HG03469 (cell line): ENCODE measurements at regions not wholly inside any gene's neighbourhood (a gene's known extent, or its start where the extent isn't known, plus 50 kb on each side); places are given as distances from the start of the nearest gene placed in this dataset.
"Not testable (repeated sequence)": the region's sequence is repeated elsewhere in the genome, so short reads cannot be mapped to it uniquely, and the experiment has no call there.

Experiments used
- ATAC-seq: cut with Tn5 transposase; IDR thresholded peaks from one replicate; pipeline ENCODE4 v1.9.1; 2021; ENCODE audit warnings: mild to moderate bottlenecking, moderate library complexity, moderate number of reproducible peaks; ENCODE audit not compliant: unreplicated experiment

- no peak for ATAC-seq
Measured at GRCh38 chr16:86880316-86881117, 302.2 kb downstream of the FOXL1 start.

DNA sequence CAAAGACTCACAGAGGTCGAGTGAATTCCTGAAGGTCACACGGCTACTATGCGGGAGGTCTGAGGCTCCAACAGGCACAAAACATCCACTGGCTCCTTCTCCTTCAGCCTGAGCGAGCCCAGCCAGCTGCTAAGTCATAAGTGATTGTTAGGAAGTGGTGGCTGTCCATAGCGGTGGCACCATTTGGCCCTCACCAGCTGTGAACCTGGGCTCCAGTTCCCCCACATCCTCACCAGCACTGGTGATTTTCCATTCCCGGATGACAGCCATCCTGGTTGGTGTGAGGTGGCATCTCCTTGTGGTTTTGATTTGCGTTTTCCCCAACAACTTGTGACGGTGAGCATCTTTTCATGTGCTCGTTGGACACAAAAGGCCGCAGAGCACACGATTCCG is 302.8 kb downstream of the FOXL1 start:
- ATAC-seq = no peak

- no peak for ATAC-seq
Measured at GRCh38 chr16:86881861-86882273, 303.5 kb downstream of the FOXL1 start.

DNA sequence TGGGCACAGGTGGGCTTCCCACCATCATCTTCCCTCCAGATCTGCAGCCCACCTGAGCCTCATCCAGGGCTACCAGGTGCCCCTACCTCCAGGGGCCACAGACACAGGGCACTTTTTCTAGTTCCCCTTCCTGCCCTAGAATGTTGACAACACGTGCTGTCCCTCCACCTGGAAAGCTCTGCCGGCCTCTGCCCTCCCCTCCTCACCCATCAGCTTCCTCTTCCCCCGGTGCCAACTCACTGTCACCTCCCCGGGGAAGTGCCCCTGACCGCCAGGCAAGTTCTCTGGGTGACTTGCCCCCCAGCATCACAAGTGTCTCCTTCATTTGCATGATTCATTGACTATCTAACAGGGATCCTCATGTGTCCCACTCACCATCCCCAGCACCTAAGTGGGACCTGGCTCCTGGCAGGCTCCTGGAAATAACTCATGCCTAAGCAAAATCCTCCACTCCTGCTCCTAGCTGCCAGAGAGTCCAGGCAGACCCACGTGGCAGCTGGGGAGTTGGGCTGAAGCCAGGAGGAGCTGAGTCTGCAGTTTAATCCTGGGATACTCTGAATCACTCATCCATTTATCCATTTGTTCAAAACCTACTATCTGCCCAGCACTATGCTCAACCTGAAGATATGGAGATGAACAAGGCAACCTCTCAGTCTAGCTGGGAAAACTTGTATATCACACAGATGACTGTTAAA is 304.4 kb downstream of the FOXL1 start:
- ATAC-seq = no peak

DNA sequence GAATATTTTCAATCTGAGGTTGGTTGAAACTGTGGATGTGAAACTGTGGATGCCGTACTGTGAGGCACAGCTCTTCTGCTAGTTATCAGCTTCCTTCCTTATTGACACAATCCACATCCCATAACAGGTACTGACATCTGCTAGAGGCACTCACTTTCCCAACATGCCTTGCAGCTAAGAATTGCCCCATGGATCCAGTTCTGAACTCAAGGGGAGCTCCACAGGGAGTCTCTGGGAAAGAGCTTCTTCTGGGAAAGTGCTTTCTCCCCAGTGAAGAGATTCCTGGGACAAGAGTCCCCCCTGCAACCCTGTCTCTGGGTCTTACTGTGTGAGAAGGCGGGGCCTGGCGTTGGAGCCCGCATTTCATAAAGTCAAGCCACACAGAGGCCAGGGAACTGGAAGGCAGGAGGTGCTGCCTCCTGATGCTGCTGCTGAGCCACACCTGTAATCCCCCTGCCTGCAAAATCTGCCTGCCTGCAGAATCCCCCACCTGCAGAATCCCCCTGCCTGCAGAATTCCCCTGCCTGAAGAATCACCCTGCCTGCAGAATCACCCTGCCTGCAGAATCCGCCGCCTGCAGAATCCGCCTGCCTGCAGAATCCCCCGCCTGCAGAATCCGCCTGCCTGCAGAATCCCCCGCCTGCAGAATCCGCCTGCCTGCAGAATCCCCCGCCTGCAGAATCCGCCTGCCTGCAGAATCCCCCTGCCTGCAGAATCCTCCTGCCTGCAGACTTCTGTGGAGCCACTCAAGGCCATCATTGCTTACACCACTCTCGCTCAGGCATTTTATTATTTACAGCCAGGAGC is 305.4 kb downstream of the FOXL1 start:
- no peak for ATAC-seq

DNA sequence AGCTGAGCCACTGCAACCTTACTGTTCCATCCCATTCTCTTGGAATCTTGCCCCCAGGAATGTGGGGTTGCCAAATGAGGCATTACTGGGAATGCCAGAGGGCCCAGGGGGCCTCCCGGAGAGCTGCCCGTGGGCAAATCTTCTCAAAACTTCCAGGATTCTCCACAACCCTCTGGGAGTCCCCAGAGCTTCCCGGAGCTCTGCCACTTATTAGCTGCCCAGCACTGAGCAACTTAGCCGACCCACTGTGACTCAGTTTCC is 306.0 kb downstream of the FOXL1 start:
- ATAC-seq = no peak

DNA sequence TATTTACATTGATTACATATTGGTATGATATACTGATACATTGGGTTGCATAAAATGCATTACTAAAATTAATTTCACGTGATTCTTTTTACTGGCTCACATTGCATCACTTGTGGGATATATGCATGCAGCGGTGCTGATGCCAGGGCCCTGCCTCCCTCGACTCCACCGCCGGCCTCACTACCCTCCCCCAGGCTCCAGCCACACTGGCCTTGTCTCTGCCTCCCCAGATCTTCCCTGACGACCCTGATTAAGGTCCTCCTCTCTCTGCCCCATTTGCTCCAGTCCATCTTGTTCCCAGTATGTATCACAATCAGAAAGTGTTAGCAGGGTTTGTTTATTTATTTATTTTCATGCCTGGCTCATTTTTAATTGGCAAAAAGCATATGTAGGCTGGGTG is 306.8 kb downstream of the FOXL1 start:
- ATAC-seq = no peak

DNA sequence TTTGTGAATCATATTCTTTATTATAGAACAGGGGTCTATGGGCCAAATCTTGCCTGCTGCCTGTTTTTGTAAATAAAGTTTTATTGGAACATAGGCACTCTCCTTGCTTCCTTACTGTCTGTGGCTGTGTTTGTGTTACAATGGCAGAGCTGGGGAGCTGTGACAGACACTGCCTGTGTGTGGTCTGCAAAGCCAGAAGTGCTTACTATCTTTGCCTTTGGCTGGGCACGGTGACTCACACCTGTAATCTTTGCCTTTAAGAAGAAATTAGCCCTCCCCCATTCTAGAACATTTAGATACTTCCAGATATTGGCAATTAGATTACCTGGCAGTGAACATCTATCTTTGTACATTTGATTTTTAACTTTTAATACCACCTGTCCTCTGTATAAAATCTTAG is 308.3 kb downstream of the FOXL1 start:
- ATAC-seq = no peak

- ATAC-seq = no peak
Measured at GRCh38 chr16:86887416-86887815, 309.1 kb downstream of the FOXL1 start.

GRCh38 chr16:86888231-86889053 is 310.1 kb downstream of the FOXL1 start:
- ATAC-seq = no peak

- ATAC-seq = not testable (repeated sequence)
Measured at GRCh38 chr16:86889054-86889366, 310.7 kb downstream of the FOXL1 start.

- no peak for ATAC-seq
Measured at GRCh38 chr16:86889974-86890373, 311.6 kb downstream of the FOXL1 start.

DNA sequence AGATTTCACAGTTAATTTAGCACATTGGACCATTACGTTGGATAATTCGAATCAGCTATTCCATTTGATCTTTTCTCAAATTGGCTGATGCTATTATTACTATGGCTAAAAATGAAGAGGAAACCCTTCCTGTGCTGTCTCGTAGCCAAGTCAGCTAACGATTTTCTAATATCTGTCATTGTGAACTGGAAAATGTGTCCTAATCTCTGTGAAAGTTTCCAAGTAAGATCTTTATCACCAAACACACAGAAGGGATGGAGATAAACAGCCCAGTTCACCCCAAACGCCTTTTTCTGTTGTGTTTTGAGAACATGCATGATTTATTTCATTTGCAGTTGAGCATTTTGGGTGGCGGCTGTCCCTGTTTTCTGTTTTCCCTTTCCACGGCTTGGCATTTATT is 312.8 kb downstream of the FOXL1 start:
- ATAC-seq = no peak

GRCh38 chr16:86891631-86892030 is 313.3 kb downstream of the FOXL1 start:
- ATAC-seq = no peak

DNA sequence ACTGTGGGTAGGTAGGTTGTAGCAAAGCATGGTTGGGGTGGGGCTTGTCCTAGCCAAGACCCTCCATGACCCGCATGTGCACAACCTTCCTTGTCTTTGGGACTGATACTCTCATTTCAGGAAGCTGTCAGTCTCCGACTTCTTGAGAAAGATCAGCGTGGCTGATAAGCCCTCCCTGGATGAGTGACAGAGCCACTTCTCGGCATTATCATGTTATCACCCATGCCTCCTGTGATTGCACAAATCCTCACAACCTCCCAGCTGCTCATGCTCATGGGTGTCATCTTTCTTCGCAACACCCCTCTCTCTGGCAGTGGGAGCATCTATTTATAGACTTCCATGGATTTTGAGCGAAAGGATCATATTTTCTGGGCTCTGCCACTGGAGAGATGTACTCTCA is 314.2 kb downstream of the FOXL1 start:
- ATAC-seq = no peak

- no peak for ATAC-seq
Measured at GRCh38 chr16:86893506-86893905, 315.2 kb downstream of the FOXL1 start.

- no peak for ATAC-seq
Measured at GRCh38 chr16:86894029-86894567, 315.7 kb downstream of the FOXL1 start.

- ATAC-seq = no peak
Measured at GRCh38 chr16:86894925-86895324, 316.6 kb downstream of the FOXL1 start.

- no peak for ATAC-seq
Measured at GRCh38 chr16:86895606-86896005, 317.3 kb downstream of the FOXL1 start.

DNA sequence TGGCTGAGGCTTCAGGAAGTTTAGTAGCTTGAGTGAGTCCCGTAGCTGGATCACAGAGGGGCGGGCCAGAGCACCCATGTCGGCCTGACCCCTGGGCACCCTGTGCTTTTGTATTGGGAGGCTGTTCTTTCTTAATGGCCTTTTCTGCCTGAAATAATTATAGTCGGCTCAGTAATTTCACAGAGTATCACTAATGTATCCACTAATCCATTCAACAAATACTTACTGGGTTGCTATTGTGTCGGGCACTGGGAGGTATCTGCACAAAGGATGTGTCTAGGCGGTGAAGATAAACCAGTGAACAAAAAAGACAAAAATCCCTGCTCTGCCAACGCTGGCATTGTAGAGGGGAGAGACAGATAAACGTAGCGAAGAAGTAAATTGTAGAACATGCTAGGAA is 318.6 kb downstream of the FOXL1 start:
- ATAC-seq = no peak

DNA sequence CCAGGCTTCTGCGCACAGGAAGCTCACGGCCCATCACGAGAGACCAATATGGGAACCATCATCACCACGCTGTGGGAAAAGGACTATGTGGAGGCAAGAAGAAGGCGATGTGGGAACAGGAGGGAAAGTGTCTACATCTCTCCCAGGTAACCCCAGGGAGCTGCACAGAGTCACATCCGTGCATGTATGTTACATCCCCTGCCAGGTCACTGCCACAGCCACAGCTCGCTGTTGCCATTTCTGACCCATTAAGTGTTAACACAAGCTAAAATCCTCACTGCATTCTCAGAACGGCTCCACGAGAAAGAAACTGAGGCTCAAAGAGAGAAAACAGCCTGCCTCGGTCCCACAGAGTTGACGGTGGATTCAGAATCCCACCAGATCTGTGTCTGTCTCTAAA is 319.1 kb downstream of the FOXL1 start:
- ATAC-seq = no peak
